NCI-H1092 treated with DMSO at 0.1 percent for 48 hours (cell line): ENCODE measurements at regions not wholly inside any gene's neighbourhood (a gene's known extent, or its start where the extent isn't known, plus 50 kb on each side); places are given as distances from the start of the nearest gene placed in this dataset.
"Not testable (repeated sequence)": the region's sequence is repeated elsewhere in the genome, so short reads cannot be mapped to it uniquely, and the experiment has no call there.

Source experiments
- DNase-seq: peaks from one replicate; lab custom pipeline; 2025; lab: John Stamatoyannopoulos, UW

- DNase-seq, result no peak
These were observed 83.1 kb upstream of the SSTR4 start for GRCh38 chr20:22951966-22952365.

GRCh38 chr20:22954661-22955060, 80.5 kb upstream of the SSTR4 start:
- DNase-seq, result no peak

- DNase-seq, result no peak
These were observed 76.7 kb upstream of the SSTR4 start for GRCh38 chr20:22958390-22958789.

GRCh38 chr20:22962567-22963439, 72.3 kb upstream of the SSTR4 start:
- DNase-seq, result no peak

GRCh38 chr20:22963581-22963980, 71.5 kb upstream of the SSTR4 start:
- no peak for DNase-seq

GRCh38 chr20:22966787-22967464, 68.2 kb upstream of the SSTR4 start:
- no peak for DNase-seq

GRCh38 chr20:22967706-22968105, 67.4 kb upstream of the SSTR4 start:
- DNase-seq, result not testable (repeated sequence)

- DNase-seq, result not testable (repeated sequence)
These were observed 66.1 kb upstream of the SSTR4 start for GRCh38 chr20:22969031-22969430.

GRCh38 chr20:22971077-22971476, 64.0 kb upstream of the SSTR4 start:
- not testable (repeated sequence) for DNase-seq

GRCh38 chr20:22974354-22974753, 60.8 kb upstream of the SSTR4 start:
- no peak for DNase-seq

GRCh38 chr20:22977047-22977785, 57.9 kb upstream of the SSTR4 start:
- no peak for DNase-seq

- no peak for DNase-seq
These were observed 51.1 kb upstream of the SSTR4 start for GRCh38 chr20:22984008-22984407.

- DNase-seq, result no peak
These were observed 50.5 kb upstream of the SSTR4 start for GRCh38 chr20:22984606-22985005.

GRCh38 chr20:22985239-22985778, 49.8 kb upstream of the SSTR4 start:
- DNase-seq, result no peak
